ENCODE measurements at regions not wholly inside any gene's neighbourhood (a gene's known extent, or its start where the extent isn't known, plus 50 kb on each side); places are given as distances from the start of the nearest gene placed in this dataset.

DNA sequence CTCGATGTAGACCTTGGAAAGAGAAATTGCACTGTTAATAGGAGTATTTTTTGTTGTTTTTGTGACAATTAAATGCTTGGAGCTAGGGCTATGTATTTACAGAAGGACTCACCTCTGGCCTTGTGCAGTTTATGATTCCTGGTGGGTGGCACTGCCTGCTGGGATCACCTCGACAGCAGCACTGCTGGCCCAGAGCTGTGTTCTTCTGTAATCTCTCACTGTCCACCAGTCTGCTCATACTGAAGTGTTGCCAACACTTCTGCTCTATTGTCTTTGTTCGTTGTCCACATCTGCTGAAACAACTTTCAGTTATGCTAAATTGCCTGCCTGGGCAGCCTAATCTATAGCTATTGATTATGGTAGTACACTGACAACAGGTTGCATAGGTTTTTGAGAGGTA lies 194.4 kb upstream of the ANK2 start:
- H3K4me1 ChIP-seq (ENCODE audit: control insufficient read depth in 1 of 2, insufficient read depth in 2 of 2, low read length in 2 of 2), result no peaks in the 10 kb centered on the region
- H3K27ac ChIP-seq (ENCODE audit: low read depth, low read length), result no peak overlapping the region

GRCh38 chr4:112857461-112857860 lies 192.0 kb upstream of the ANK2 start:
- no peaks in the 10 kb centered on the region for H3K27me3 ChIP-seq (ENCODE audit: control insufficient read depth in 1 of 2, insufficient read depth in 2 of 2, low read length in 2 of 2)
- H3K9me3 ChIP-seq (ENCODE audit: control insufficient read depth in 1 of 2, low read length in 2 of 2), result no peaks in the 10 kb centered on the region
- H3K36me3 ChIP-seq (ENCODE audit: control insufficient read depth in 1 of 2, insufficient read depth in 2 of 2, low read length in 2 of 2), result no peaks in the 10 kb centered on the region
- H3K4me1 ChIP-seq (ENCODE audit: control insufficient read depth in 1 of 2, insufficient read depth in 2 of 2, low read length in 2 of 2), result no peaks in the 10 kb centered on the region
- no peak overlapping the region for H3K4me3 ChIP-seq (ENCODE audit: low read depth in 1 of 2, low read length in 2 of 2)
- no peak overlapping the region for H3K9ac ChIP-seq (ENCODE audit: low read depth in 1 of 2, low read length in 2 of 2)
- no peak overlapping the region for H3K27ac ChIP-seq (ENCODE audit: low read depth, low read length)

More for the DNA sequence above, 194.4 kb upstream of the ANK2 start:
- H3K27me3 ChIP-seq (ENCODE audit: control insufficient read depth in 1 of 2, insufficient read depth in 2 of 2, low read length in 2 of 2), result no peaks in the 10 kb centered on the region
- no peaks in the 10 kb centered on the region for H3K36me3 ChIP-seq (ENCODE audit: control insufficient read depth in 1 of 2, insufficient read depth in 2 of 2, low read length in 2 of 2)
- no peak overlapping the region for H3K4me3 ChIP-seq (ENCODE audit: low read depth in 1 of 2, low read length in 2 of 2)
- H3K9me3 ChIP-seq (ENCODE audit: control insufficient read depth in 1 of 2, low read length in 2 of 2), result no peaks in the 10 kb centered on the region
- no peak overlapping the region for H3K9ac ChIP-seq (ENCODE audit: low read depth in 1 of 2, low read length in 2 of 2)

GRCh38 chr4:112858751-112859150 lies 190.7 kb upstream of the ANK2 start:
- no peaks in the 10 kb centered on the region for H3K4me1 ChIP-seq (ENCODE audit: control insufficient read depth in 1 of 2, insufficient read depth in 2 of 2, low read length in 2 of 2)
- no peak overlapping the region for H3K27ac ChIP-seq (ENCODE audit: low read depth, low read length)

GRCh38 chr4:112859456-112860184 lies 189.8 kb upstream of the ANK2 start:
- Histone ChIP-seq H3K9me3 (ENCODE audit: control insufficient read depth in 1 of 2, low read length in 2 of 2) (no peaks in the 10 kb centered on the region), H3K4me1 (ENCODE audit: control insufficient read depth in 1 of 2, insufficient read depth in 2 of 2, low read length in 2 of 2) (no peaks in the 10 kb centered on the region), H3K27me3 (ENCODE audit: control insufficient read depth in 1 of 2, insufficient read depth in 2 of 2, low read length in 2 of 2) (no peaks in the 10 kb centered on the region), H3K27ac (ENCODE audit: low read depth, low read length) (no peak overlapping the region), H3K4me3 (ENCODE audit: low read depth in 1 of 2, low read length in 2 of 2) (no peak overlapping the region), H3K36me3 (ENCODE audit: control insufficient read depth in 1 of 2, insufficient read depth in 2 of 2, low read length in 2 of 2) (no peaks in the 10 kb centered on the region), H3K9ac (ENCODE audit: low read depth in 1 of 2, low read length in 2 of 2) (no peak overlapping the region)

More at GRCh38 chr4:112858751-112859150, 190.7 kb upstream of the ANK2 start:
- Histone ChIP-seq H3K27me3 (ENCODE audit: control insufficient read depth in 1 of 2, insufficient read depth in 2 of 2, low read length in 2 of 2) (no peaks in the 10 kb centered on the region), H3K9ac (ENCODE audit: low read depth in 1 of 2, low read length in 2 of 2) (no peak overlapping the region), H3K9me3 (ENCODE audit: control insufficient read depth in 1 of 2, low read length in 2 of 2) (no peaks in the 10 kb centered on the region), H3K4me3 (ENCODE audit: low read depth in 1 of 2, low read length in 2 of 2) (no peak overlapping the region), H3K36me3 (ENCODE audit: control insufficient read depth in 1 of 2, insufficient read depth in 2 of 2, low read length in 2 of 2) (no peaks in the 10 kb centered on the region)

GRCh38 chr4:112860830-112861690 lies 188.4 kb upstream of the ANK2 start:
- no peak overlapping the region for H3K9ac ChIP-seq (ENCODE audit: low read depth in 1 of 2, low read length in 2 of 2)

DNA sequence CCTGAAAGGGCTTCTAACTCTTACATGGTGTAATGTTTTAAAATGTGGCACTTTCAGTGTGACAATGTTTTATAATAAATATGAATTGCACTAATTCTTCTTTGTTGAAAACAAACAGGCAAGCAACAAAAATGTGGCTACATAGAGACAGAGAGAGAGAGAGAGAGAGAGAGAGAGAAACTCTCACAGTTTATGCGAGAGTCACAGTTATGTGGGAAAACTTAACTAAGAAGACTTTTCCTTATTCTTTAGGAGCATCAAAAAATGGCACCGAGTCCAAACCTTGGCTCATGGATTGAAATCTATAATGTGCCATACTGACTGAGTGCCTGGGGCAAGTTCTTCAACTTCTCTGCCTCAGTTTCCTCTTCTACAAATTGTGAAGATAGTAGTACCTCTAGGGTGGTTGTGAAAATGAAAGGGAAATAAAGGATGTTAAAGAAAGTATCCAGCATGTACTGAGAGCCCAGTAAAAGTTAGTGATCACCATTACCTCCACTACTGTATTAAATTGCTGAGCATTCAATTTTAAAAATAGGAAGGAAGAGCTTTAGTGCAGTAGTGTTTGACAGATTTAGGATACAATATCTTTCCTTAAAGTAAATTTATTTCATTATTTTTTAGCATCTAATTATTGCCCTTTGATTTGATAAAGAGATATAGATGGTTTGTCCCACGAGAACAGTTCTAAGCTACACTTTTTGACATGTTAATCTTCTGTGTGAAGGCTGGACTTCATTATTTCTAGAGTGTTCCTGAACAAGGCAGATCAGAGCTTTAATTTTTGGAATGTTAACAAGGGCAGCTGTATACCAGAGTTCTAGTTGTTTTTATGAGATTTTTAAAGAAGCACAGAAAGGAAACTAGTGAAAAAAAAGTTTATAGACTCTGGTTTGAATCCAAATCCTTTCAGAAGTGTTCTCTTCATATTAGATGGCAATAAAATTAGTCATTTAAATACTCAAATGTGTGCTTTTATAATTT lies 187.5 kb upstream of the ANK2 start:
- Histone ChIP-seq H3K36me3 (ENCODE audit: control insufficient read depth in 1 of 2, insufficient read depth in 2 of 2, low read length in 2 of 2) (no peaks in the 10 kb centered on the region), H3K4me1 (ENCODE audit: control insufficient read depth in 1 of 2, insufficient read depth in 2 of 2, low read length in 2 of 2) (no peaks in the 10 kb centered on the region), H3K27me3 (ENCODE audit: control insufficient read depth in 1 of 2, insufficient read depth in 2 of 2, low read length in 2 of 2) (no peaks in the 10 kb centered on the region), H3K9me3 (ENCODE audit: control insufficient read depth in 1 of 2, low read length in 2 of 2) (no peaks in the 10 kb centered on the region), H3K9ac (ENCODE audit: low read depth in 1 of 2, low read length in 2 of 2) (no peak overlapping the region), H3K27ac (ENCODE audit: low read depth, low read length) (no peak overlapping the region), H3K4me3 (ENCODE audit: low read depth in 1 of 2, low read length in 2 of 2) (no peak overlapping the region)

More at GRCh38 chr4:112860830-112861690, 188.4 kb upstream of the ANK2 start:
- Histone ChIP-seq H3K36me3 (ENCODE audit: control insufficient read depth in 1 of 2, insufficient read depth in 2 of 2, low read length in 2 of 2) (no peaks in the 10 kb centered on the region), H3K4me1 (ENCODE audit: control insufficient read depth in 1 of 2, insufficient read depth in 2 of 2, low read length in 2 of 2) (no peaks in the 10 kb centered on the region), H3K9me3 (ENCODE audit: control insufficient read depth in 1 of 2, low read length in 2 of 2) (no peaks in the 10 kb centered on the region), H3K27ac (ENCODE audit: low read depth, low read length) (no peak overlapping the region), H3K4me3 (ENCODE audit: low read depth in 1 of 2, low read length in 2 of 2) (no peak overlapping the region), H3K27me3 (ENCODE audit: control insufficient read depth in 1 of 2, insufficient read depth in 2 of 2, low read length in 2 of 2) (no peaks in the 10 kb centered on the region)

DNA sequence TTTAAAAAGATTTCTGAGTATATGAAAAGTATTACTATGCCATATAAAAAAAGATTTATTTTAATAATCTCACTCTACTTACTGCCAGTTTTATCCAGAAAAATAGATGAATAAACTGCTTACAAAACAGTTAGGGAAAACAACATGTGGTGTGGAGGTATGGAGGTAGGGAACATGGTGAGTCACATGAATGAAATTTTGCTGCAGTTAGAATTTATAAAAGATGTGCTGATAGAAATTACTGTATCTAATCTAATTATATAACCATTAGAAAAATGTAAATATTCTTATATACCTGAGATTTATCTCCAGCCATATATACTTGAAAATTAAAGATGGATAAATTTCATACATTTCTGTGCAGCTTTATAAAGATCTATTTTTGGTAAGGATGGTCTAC lies 184.0 kb upstream of the ANK2 start:
- Histone ChIP-seq H3K9me3 (ENCODE audit: control insufficient read depth in 1 of 2, low read length in 2 of 2) (no peaks in the 10 kb centered on the region), H3K27me3 (ENCODE audit: control insufficient read depth in 1 of 2, insufficient read depth in 2 of 2, low read length in 2 of 2) (no peaks in the 10 kb centered on the region), H3K4me3 (ENCODE audit: low read depth in 1 of 2, low read length in 2 of 2) (no peak overlapping the region), H3K27ac (ENCODE audit: low read depth, low read length) (no peak overlapping the region), H3K36me3 (ENCODE audit: control insufficient read depth in 1 of 2, insufficient read depth in 2 of 2, low read length in 2 of 2) (no peaks in the 10 kb centered on the region), H3K9ac (ENCODE audit: low read depth in 1 of 2, low read length in 2 of 2) (no peak overlapping the region), H3K4me1 (ENCODE audit: control insufficient read depth in 1 of 2, insufficient read depth in 2 of 2, low read length in 2 of 2) (no peaks in the 10 kb centered on the region)

GRCh38 chr4:112876316-112876715 lies 173.1 kb upstream of the ANK2 start:
- Histone ChIP-seq H3K9me3 (ENCODE audit: control insufficient read depth in 1 of 2, low read length in 2 of 2) (no peaks in the 10 kb centered on the region), H3K27ac (ENCODE audit: low read depth, low read length) (no peak overlapping the region), H3K9ac (ENCODE audit: low read depth in 1 of 2, low read length in 2 of 2) (no peak overlapping the region), H3K4me1 (ENCODE audit: control insufficient read depth in 1 of 2, insufficient read depth in 2 of 2, low read length in 2 of 2) (no peaks in the 10 kb centered on the region), H3K4me3 (ENCODE audit: low read depth in 1 of 2, low read length in 2 of 2) (no peak overlapping the region), H3K36me3 (ENCODE audit: control insufficient read depth in 1 of 2, insufficient read depth in 2 of 2, low read length in 2 of 2) (no peaks in the 10 kb centered on the region), H3K27me3 (ENCODE audit: control insufficient read depth in 1 of 2, insufficient read depth in 2 of 2, low read length in 2 of 2) (no peaks in the 10 kb centered on the region)

- H3K9ac ChIP-seq (ENCODE audit: low read depth in 1 of 2, low read length in 2 of 2), result no peak overlapping the region
- no peak overlapping the region for H3K4me3 ChIP-seq (ENCODE audit: low read depth in 1 of 2, low read length in 2 of 2)
- H3K36me3 ChIP-seq (ENCODE audit: control insufficient read depth in 1 of 2, insufficient read depth in 2 of 2, low read length in 2 of 2), result no peaks in the 10 kb centered on the region
- no peaks in the 10 kb centered on the region for H3K4me1 ChIP-seq (ENCODE audit: control insufficient read depth in 1 of 2, insufficient read depth in 2 of 2, low read length in 2 of 2)
- H3K27me3 ChIP-seq (ENCODE audit: control insufficient read depth in 1 of 2, insufficient read depth in 2 of 2, low read length in 2 of 2), result no peaks in the 10 kb centered on the region
- no peak overlapping the region for H3K27ac ChIP-seq (ENCODE audit: low read depth, low read length)
- H3K9me3 ChIP-seq (ENCODE audit: control insufficient read depth in 1 of 2, low read length in 2 of 2), result no peaks in the 10 kb centered on the region
Observed at GRCh38 chr4:112881842-112882241, 167.6 kb upstream of the ANK2 start.
